HepG2 (cell line): ENCODE measurements at regions not wholly inside any gene's neighbourhood (a gene's known extent, or its start where the extent isn't known, plus 50 kb on each side); places are given as distances from the start of the nearest gene placed in this dataset.

Source experiments
- ATAC-seq: fragments of 200-7000 bp; cut with Tn5 transposase; 3 replicates; pipeline ENCODE4 v1.9.1; 2020; ENCODE audit warnings: mild to moderate bottlenecking, moderate library complexity
- BruUV-seq: library from RNA; stranded (reverse); fragments of 400-500 nt; replicated peaks from 2 replicates; lab custom pipeline; 2021; lab: Mats Ljungman, UMichigan
- CTCF ChIA-PET: fragments of 300-600 bp; formaldehyde crosslinking; extraction: SDS; loops from one replicate; lab custom pipeline; 2021; ENCODE audit warnings: low total read pairs, inconsistent platforms, low intra/inter-chr PET ratio; lab: Yijun Ruan, JAX
- POLR2A ChIA-PET: fragments of 350-600 bp; sonication (Branson Sonifier 250); formaldehyde crosslinking; loops from one replicate; lab custom pipeline; 2020; ENCODE audit warnings: antibody characterized with exemption, inconsistent platforms; lab: Yijun Ruan, JAX
- DNase-seq: peaks from one replicate; pipeline ENCODE4 v3.0.0-alpha.2; 2015; ENCODE audit warnings: low spot score
- FAIRE-seq: peaks from 3 replicates; lab custom pipeline; 2011; peaks lifted over from hg19 to GRCh38; lab: Jason Lieb, UNC
- H2AFZ ChIP-seq: one replicate; pipeline ENCODE4 v1.6.1; 2011; ENCODE audit warnings: low read length, inconsistent platforms
- H3K27ac ChIP-seq: fragments of 300-600 bp; 3 replicates; pipeline ENCODE4 v1.8.0; 2011; ENCODE audit warnings: mixed run types, mild to moderate bottlenecking, mixed read lengths, low read length, inconsistent platforms; ENCODE audit not compliant: insufficient read depth; ENCODE audit errors: extremely low read length
- H3K27me3 ChIP-seq, 2 experiments: fragments of 200-600 bp in 1 of 2; 2 replicates in 1 of 2; 3 replicates in 1 of 2; pipeline versions ENCODE4 v1.6.0 to v1.8.0; 2011; ENCODE audit warnings: low read length in 2 of 2, mild to moderate bottlenecking in 2 of 2, moderate library complexity in 2 of 2, inconsistent platforms in 1 of 2; ENCODE audit not compliant: insufficient read depth in 2 of 2, control insufficient read depth in 1 of 2
- H3K36me3 ChIP-seq, 2 experiments: fragments of 200-600 bp in 1 of 2; replicated peaks in 1 of 2; 2 replicates in 1 of 2; 3 replicates in 1 of 2; pipeline versions ENCODE4 v1.5.1 to v1.8.0; 2011; ENCODE audit warnings: low read length in 2 of 2, inconsistent platforms in 1 of 2; ENCODE audit not compliant: insufficient read depth in 2 of 2, control insufficient read depth in 1 of 2
- H3K4me1 ChIP-seq: 2 replicates; pipeline ENCODE4 v1.5.1; 2012; ENCODE audit warnings: low read length, inconsistent platforms; ENCODE audit not compliant: insufficient read depth
- H3K4me2 ChIP-seq: 2 replicates; pipeline ENCODE4 v1.6.0; 2011; ENCODE audit warnings: low read depth, low read length, inconsistent platforms
- H3K4me3 ChIP-seq, 3 experiments: fragments of 200-600 bp in 1 of 3; sonication (generic), shearing (Covaris generic) in 1 of 3; replicated peaks in 1 of 3; 2 replicates each; pipeline ENCODE4 v1.5.1; 2011 to 2016; ENCODE audit warnings: low read length in 3 of 3, inconsistent platforms in 2 of 3, low read depth in 2 of 3, mild to moderate bottlenecking in 2 of 3, control low read depth in 1 of 3, mixed read lengths in 1 of 3; ENCODE audit not compliant: insufficient read depth in 1 of 3
- H3K79me2 ChIP-seq: one replicate; pipeline ENCODE4 v1.6.1; 2011; ENCODE audit warnings: low read length, inconsistent platforms; ENCODE audit not compliant: insufficient read depth
- H3K9ac ChIP-seq: 2 replicates; pipeline ENCODE4 v1.6.0; 2011; ENCODE audit warnings: mild to moderate bottlenecking, low read depth, low read length, inconsistent platforms; ENCODE audit not compliant: insufficient read depth
- H3K9me3 ChIP-seq: 2 replicates; pipeline ENCODE4 v1.5.1; 2012; ENCODE audit warnings: mild to moderate bottlenecking, low read length
- H4K20me1 ChIP-seq: 2 replicates; pipeline ENCODE4 v1.6.0; 2011; ENCODE audit warnings: inconsistent platforms, mild to moderate bottlenecking, low read length, moderate library complexity; ENCODE audit not compliant: insufficient read depth
- KLF12 ChIP-seq: sonication (generic); formaldehyde crosslinking; IDR thresholded peaks from 2 replicates; pipeline ENCODE4 v1.4.0; 2020; ENCODE audit warnings: missing genetic modification reagents, borderline replicate concordance
- RFX1 ChIP-seq: fragments of 450-650 bp; IDR thresholded peaks from 2 replicates; pipeline ENCODE4 v1.6.1; 2017
- ZNF205 ChIP-seq: IDR thresholded peaks from 2 replicates; pipeline ENCODE4 v1.6.1; 2018; ENCODE audit warnings: missing biosample characterization, missing genetic modification reagents
- whole genome bisulfite sequencing: methylation state at CpG from one replicate; pipeline ENCODE4 v1.1.6; 2017; ENCODE audit warnings: low lambda C conversion rate; 5-methylcytosine and 5-hydroxymethylcytosine counted together
- in situ Hi-C: cut with HindIII; loops from 2 replicates; pipeline ENCODE4 v1.10.0; 2017; ENCODE audit warnings: low pct_unique_long_range_greater_than_20kb; ENCODE audit not compliant: extremely low pct_ligation_motif_present
- intact Hi-C: fragments of 100-400 bp; cut with micrococcal nuclease; formaldehyde crosslinking; loops from one replicate; pipeline ENCODE4 v1.10.0; 2022; ENCODE audit not compliant: unreplicated experiment
- TF ChIP-seq, protein P1 (sequence below), 2 experiments: sonication (generic) in 1 of 2; formaldehyde crosslinking in 1 of 2; IDR thresholded peaks; 2 replicates each; pipeline versions ENCODE4 v1.4.0 to v1.6.1; 2016 to 2020; ENCODE audit warnings: borderline replicate concordance in 1 of 2, low read depth in 1 of 2, mild to moderate bottlenecking in 1 of 2, missing genetic modification reagents in 1 of 2

DNA sequence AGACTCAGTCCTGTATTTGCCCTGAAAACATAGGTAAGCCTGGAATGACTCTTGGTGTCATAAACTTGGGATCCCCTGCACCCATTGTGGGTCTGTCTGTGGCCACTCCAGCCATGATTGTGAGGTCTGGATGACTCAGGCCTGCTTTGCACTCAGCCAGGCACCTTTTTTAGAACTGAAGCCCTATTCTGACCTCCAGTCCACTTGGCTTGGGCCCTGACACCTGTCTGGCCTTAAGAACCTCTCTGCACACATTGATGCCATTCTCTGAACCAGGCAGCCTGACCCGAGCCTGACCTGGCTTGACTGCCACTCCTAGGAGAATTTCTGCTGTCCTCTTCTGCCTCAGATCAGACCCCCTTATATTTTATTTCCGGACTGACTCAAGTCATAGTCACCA lies 383.7 kb downstream of the MAFB start:
- no TSS peak for BruUV-seq
- no peak for DNase-seq
- H4K20me1 ChIP-seq = no peaks in the 10 kb centered on the region
- H3K4me2 ChIP-seq = no peak overlapping the region
- TF ChIP-seq KLF12 (CRISPR knock-in tag) (no peak), ZNF205 (CRISPR knock-in tag) (no peak)
- CTCF ChIA-PET = no interaction called here
- POLR2A ChIA-PET = no interaction called here
- H2AFZ ChIP-seq = no peak overlapping the region
- in situ Hi-C loops (no loop called here), intact Hi-C loops (no loop called here)
- no peaks in the 10 kb centered on the region for H3K79me2 ChIP-seq
- no peak overlapping the region for H3K27ac ChIP-seq
- no peaks in the 10 kb centered on the region for H3K9me3 ChIP-seq
- no peak for FAIRE-seq
- H3K9ac ChIP-seq = no peak overlapping the region
- 0% methylated on average over 2 of the region's 2 CpGs for WGBS
- H3K36me3 ChIP-seq = no peaks in the 10 kb centered on the region
- H3K27me3 ChIP-seq = no peaks in the 10 kb centered on the region
- H3K4me1 ChIP-seq = no peaks in the 10 kb centered on the region
- H3K4me3 ChIP-seq = no peak overlapping the region
- ATAC-seq = no peak

DNA sequence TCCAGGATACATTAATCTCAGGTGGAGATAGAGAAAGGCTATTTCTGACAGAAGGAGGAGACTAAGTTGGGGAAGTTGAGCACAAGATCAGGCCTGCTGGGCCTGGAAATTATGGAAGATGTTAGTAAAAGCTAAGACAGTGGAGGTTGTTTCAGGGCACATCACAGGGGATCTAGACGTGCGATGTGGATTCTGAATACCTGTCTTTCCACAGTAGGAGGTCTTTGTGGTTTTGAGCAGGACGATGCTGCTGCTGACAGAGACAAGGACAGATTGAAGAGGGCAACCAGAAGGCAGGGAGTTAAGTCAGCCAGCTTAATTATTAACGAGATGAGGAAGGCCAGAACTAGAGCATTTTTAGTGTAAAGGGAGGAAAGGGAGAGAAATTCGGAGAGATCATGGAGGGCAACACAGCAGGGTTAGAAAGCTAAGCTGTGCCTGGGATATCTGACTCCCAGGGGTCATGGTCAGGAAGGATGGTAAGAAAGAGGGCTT lies 384.9 kb downstream of the MAFB start:
- no peaks in the 10 kb centered on the region for H4K20me1 ChIP-seq
- no peaks in the 10 kb centered on the region for H3K36me3 ChIP-seq
- TF ChIP-seq RFX1 = no peak
- TF ChIP-seq, protein P1, sequence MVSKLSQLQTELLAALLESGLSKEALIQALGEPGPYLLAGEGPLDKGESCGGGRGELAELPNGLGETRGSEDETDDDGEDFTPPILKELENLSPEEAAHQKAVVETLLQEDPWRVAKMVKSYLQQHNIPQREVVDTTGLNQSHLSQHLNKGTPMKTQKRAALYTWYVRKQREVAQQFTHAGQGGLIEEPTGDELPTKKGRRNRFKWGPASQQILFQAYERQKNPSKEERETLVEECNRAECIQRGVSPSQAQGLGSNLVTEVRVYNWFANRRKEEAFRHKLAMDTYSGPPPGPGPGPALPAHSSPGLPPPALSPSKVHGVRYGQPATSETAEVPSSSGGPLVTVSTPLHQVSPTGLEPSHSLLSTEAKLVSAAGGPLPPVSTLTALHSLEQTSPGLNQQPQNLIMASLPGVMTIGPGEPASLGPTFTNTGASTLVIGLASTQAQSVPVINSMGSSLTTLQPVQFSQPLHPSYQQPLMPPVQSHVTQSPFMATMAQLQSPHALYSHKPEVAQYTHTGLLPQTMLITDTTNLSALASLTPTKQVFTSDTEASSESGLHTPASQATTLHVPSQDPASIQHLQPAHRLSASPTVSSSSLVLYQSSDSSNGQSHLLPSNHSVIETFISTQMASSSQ (IDR thresholded peaks at IDR 0.05; ENCODE audit: low read depth) = peak; percentile 55
- TF ChIP-seq, protein P1 (CRISPR knock-in tag; IDR thresholded peaks at IDR 0.05; ENCODE audit: borderline replicate concordance) = 0 out of 2 replicates have a peak, but pooled peaks have one; percentile 16
- intact Hi-C loops = no loop called here
- ChIA-PET CTCF (no interaction called here), POLR2A (no interaction called here)
- H3K27ac ChIP-seq = no peak overlapping the region
- no peaks in the 10 kb centered on the region for H3K79me2 ChIP-seq
- H2AFZ ChIP-seq = no peak overlapping the region
- H3K4me2 ChIP-seq = no peak overlapping the region
- H3K4me3 ChIP-seq = no peak overlapping the region
- DNase-seq (no peak), ATAC-seq (no peak), FAIRE-seq (no peak)
- no peaks in the 10 kb centered on the region for H3K9me3 ChIP-seq
- no peak overlapping the region for H3K9ac ChIP-seq
- no peaks in the 10 kb centered on the region for H3K4me1 ChIP-seq
- BruUV-seq = no TSS peak
- in situ Hi-C loops = no loop called here
- WGBS = 0% methylated on average over 5 of the region's 5 CpGs
- no peaks in the 10 kb centered on the region for H3K27me3 ChIP-seq
